Adrenal gland (tissue), 9 donors: ENCODE measurements at regions not wholly inside any gene's neighbourhood (a gene's known extent, or its start where the extent isn't known, plus 50 kb on each side); places are given as distances from the start of the nearest gene placed in this dataset.

Experiments used
- DNase-seq, 7 donors: peaks; one replicate each; pipeline ENCODE4 v3.0.0-alpha.2; 2019 to 2020
- H3K27ac ChIP-seq, 5 donors: fragments of 200-600 bp; sonication (generic) in 4 of 5; 1 replicate in 3 of 5; 2 replicates in 2 of 5; pipeline versions ENCODE4 v1.5.1 to v1.8.0; 2016 to 2020; ENCODE audit warnings: mild to moderate bottlenecking in 1 of 5
- H3K27me3 ChIP-seq: fragments of 200-600 bp; 2 replicates; pipeline ENCODE4 v1.8.0; 2021
- H3K36me3 ChIP-seq, 2 donors: fragments of 200-600 bp; replicated peaks in 1 of 2; 1 replicate in 1 of 2; 2 replicates in 1 of 2; pipeline versions ENCODE4 v1.5.1 to v1.8.0; 2018 to 2022
- H3K4me1 ChIP-seq, 2 donors: fragments of 200-600 bp; replicated peaks in 1 of 2; 1 replicate in 1 of 2; 2 replicates in 1 of 2; pipeline versions ENCODE4 v1.5.1 to v1.8.0; 2018 to 2021
- H3K4me3 ChIP-seq, 4 donors: fragments of 200-600 bp; sonication (generic) in 3 of 4; one replicate each; pipeline ENCODE4 v1.5.1; 2016 to 2018
- H3K9me3 ChIP-seq, 3 donors: fragments of 200-600 bp; sonication (generic) in 1 of 3; replicated peaks in 1 of 3; 1 replicate in 2 of 3; 2 replicates in 1 of 3; pipeline versions ENCODE4 v1.5.1 to v1.8.0; 2016 to 2021
- CTCF ChIP-seq, 6 experiments: fragments of 450-650 bp in 4 of 6; fragments of 200-600 bp in 2 of 6; sonication (generic) in 1 of 6; IDR thresholded peaks; 1 replicate in 5 of 6; 2 replicates in 1 of 6; pipeline versions ENCODE4 v1.5.1 to v1.8.0; 2016 to 2021; ENCODE audit warnings: antibody characterized with exemption in 6 of 6, mild to moderate bottlenecking in 2 of 6, moderate library complexity in 1 of 6
- POLR2A ChIP-seq, 2 donors: fragments of 450-650 bp; IDR thresholded peaks; one replicate each; pipeline ENCODE4 v1.6.1; 2017; ENCODE audit warnings: antibody characterized with exemption in 2 of 2, mild to moderate bottlenecking in 2 of 2, moderate library complexity in 1 of 2
- WGBS, 4 donors: extraction: QIAGEN DNeasy Blood & Tissue Kit in 2 of 4; methylation state at CpG; one replicate each; pipeline versions ENCODE4 v1.1.5 to v1.1.7; 2013 to 2017; 5-methylcytosine and 5-hydroxymethylcytosine counted together
- intact Hi-C, 2 donors: fragments of 100-400 bp; cut with DNase I; formaldehyde crosslinking; loops; one replicate each; pipeline versions ENCODE4 v1.14.1 to v1.15.0; 2022 to 2023
- donor health status: healthy with polysubstance abuse.
- donor health status: Bipolar disorder and iron deficiency.
- donor health status: DM: yes; HTN: yes; CAD: no.
- donor health status: DM: no; HTN: no; CAD: no.
- donor health status: DM: no; HTN: no; CAD: no.

DNA sequence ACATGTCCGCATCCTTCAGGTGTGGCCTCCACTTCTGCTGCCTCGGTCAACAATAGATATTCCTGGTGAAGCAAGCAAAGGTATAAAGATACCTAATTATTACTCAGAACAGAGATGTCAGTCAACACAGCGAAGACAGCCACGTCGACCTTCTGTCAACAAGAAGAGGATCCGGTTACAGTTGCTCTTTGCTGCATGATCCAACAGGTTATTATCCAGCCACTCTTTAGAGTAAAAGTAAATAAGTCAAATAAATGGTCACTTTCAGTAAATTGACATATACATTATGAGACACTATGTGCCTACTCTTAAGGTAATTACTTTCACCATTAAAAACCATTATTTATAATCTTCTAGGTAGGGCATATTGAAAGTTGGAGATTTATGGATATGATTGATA lies 356.8 kb upstream of the ATP11B start:
- no peaks in the 10 kb centered on the region for H3K27me3 ChIP-seq
- TF ChIP-seq POLR2A (IDR thresholded peaks at IDR 0.05) (no peak), CTCF (IDR thresholded peaks at IDR 0.05) (no peak)
- no peaks in the 10 kb centered on the region for H3K9me3 ChIP-seq
- no peak overlapping the region for H3K4me3 ChIP-seq
- DNase-seq, result no peak
- intact Hi-C loops, result no loop called here
- H3K27ac ChIP-seq, result no peak overlapping the region
- no peaks in the 10 kb centered on the region for H3K4me1 ChIP-seq
- H3K36me3 ChIP-seq, result no peaks in the 10 kb centered on the region
- 81 to 84% (median 82%) methylated on average over 6 of the region's 6 CpGs for WGBS, 4 donors

- no peaks in the 10 kb centered on the region for H3K36me3 ChIP-seq
- no peaks in the 10 kb centered on the region for H3K9me3 ChIP-seq
- no peak for DNase-seq
- H3K4me3 ChIP-seq, result no peak overlapping the region
- WGBS, 4 donors, result 79 to 89% (median 87%) methylated on average over 1 of the region's 1 CpG
- no peaks in the 10 kb centered on the region for H3K4me1 ChIP-seq
- TF ChIP-seq POLR2A (IDR thresholded peaks at IDR 0.05) (no peak), CTCF (IDR thresholded peaks at IDR 0.05) (no peak)
- H3K27me3 ChIP-seq, result no peaks in the 10 kb centered on the region
- intact Hi-C loops, result no loop called here
- no peak overlapping the region for H3K27ac ChIP-seq
Measured at GRCh38 chr3:182438398-182438797, 354.9 kb upstream of the ATP11B start.

DNA sequence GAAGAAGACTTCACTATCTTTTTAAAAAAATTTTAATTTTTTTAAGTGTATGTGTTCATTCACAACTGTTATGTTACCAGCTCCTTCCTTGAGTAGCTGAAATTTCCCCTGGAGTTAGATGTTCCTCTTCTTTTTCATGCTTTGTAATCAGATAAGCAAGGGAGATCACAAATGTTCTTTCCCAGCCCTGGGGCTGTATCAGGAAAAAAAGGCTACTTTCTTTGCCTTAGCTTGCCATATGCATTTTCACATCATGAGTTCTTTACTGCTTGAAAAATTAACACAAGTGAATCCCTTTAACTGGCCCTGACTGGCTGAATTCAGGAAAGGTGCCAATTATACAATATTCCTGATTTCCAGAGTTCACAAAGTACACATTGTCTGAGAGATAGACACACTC lies 353.2 kb upstream of the ATP11B start:
- Histone ChIP-seq H3K27ac (no peak overlapping the region), H3K4me3 (no peak overlapping the region), H3K27me3 (no peaks in the 10 kb centered on the region), H3K4me1 (no peaks in the 10 kb centered on the region), H3K9me3 (no peaks in the 10 kb centered on the region), H3K36me3 (no peaks in the 10 kb centered on the region)
- intact Hi-C loops, result no loop called here
- DNase-seq, result no peak
- TF ChIP-seq POLR2A (IDR thresholded peaks at IDR 0.05) (no peak), CTCF (IDR thresholded peaks at IDR 0.05) (no peak)

- TF ChIP-seq POLR2A (IDR thresholded peaks at IDR 0.05), result no peak
- no peak for TF ChIP-seq CTCF (IDR thresholded peaks at IDR 0.05)
- H3K27ac ChIP-seq, result no peak overlapping the region
- H3K36me3 ChIP-seq, result no peaks in the 10 kb centered on the region
- H3K4me3 ChIP-seq, result no peak overlapping the region
- no peaks in the 10 kb centered on the region for H3K4me1 ChIP-seq
- intact Hi-C loops, result no loop called here
- WGBS, 4 donors, result 52 to 66% (median 62%) methylated on average over 5 of the region's 5 CpGs
- no peaks in the 10 kb centered on the region for H3K27me3 ChIP-seq
- H3K9me3 ChIP-seq, result no peaks in the 10 kb centered on the region
- no peak for DNase-seq
Measured at GRCh38 chr3:182445576-182445975, 347.7 kb upstream of the ATP11B start.
